Cardiac fibroblast (primary cell): ENCODE measurements at regions not wholly inside any gene's neighbourhood (a gene's known extent, or its start where the extent isn't known, plus 50 kb on each side); places are given as distances from the start of the nearest gene placed in this dataset.

ENCODE experiments used
- DNase-seq, 2 donors: peaks; one replicate each; pipeline versions ENCODE4 v3.0.0 to v3.0.0-alpha.2; 2010; ENCODE audit warnings: low read depth in 2 of 2
- H3K4me3 ChIP-seq, 2 donors: replicated peaks in 1 of 2; 1 replicate in 1 of 2; 2 replicates in 1 of 2; pipeline ENCODE4 v1.5.1; 2011; ENCODE audit warnings: low read depth in 2 of 2, low read length in 2 of 2, mild to moderate bottlenecking in 2 of 2, moderate library complexity in 1 of 2
- TF ChIP-seq, protein P1 (sequence below): IDR thresholded peaks from one replicate; pipeline ENCODE4 v1.5.1; 2011; ENCODE audit warnings: low read depth, mild to moderate bottlenecking, low read length, inconsistent platforms

DNA sequence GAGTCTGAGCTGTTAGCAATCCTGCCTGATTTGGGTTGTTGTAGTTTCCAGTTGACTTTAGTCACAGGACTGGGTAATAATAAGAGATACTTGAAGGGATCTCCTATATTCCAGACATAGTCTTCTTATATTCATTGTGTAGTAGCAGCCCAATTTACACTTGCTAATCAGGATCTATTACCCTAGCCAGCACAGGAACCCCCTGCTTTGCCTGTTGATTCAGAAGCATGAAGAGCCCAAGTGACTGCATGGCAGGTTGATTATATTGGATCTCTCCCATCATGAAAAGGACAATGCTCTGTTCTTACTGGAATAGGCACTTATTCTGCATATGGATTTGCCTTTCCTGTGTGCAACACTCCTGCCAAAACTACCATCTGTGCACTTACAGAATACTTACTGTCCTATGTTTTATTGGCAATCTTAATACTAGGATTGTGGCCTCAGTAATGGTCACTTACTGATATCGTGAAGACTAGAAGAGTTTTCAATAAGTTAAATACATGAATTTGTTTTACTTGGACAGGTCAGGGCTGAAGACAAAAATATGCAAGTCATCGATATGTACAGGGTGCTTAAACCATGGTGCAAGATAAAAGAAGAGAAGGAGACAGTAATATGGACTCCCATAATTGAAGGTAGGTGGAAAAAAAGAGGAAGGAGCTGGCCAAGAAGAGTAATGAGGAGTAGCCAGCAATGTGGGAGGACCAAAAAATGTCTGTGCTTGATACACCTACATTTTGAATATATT lies 304.1 kb downstream of the MCTP2 start:
- TF ChIP-seq, protein P1, sequence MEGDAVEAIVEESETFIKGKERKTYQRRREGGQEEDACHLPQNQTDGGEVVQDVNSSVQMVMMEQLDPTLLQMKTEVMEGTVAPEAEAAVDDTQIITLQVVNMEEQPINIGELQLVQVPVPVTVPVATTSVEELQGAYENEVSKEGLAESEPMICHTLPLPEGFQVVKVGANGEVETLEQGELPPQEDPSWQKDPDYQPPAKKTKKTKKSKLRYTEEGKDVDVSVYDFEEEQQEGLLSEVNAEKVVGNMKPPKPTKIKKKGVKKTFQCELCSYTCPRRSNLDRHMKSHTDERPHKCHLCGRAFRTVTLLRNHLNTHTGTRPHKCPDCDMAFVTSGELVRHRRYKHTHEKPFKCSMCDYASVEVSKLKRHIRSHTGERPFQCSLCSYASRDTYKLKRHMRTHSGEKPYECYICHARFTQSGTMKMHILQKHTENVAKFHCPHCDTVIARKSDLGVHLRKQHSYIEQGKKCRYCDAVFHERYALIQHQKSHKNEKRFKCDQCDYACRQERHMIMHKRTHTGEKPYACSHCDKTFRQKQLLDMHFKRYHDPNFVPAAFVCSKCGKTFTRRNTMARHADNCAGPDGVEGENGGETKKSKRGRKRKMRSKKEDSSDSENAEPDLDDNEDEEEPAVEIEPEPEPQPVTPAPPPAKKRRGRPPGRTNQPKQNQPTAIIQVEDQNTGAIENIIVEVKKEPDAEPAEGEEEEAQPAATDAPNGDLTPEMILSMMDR: no peak
- H3K4me3 ChIP-seq: no peak overlapping the region
- no peak for DNase-seq

DNA sequence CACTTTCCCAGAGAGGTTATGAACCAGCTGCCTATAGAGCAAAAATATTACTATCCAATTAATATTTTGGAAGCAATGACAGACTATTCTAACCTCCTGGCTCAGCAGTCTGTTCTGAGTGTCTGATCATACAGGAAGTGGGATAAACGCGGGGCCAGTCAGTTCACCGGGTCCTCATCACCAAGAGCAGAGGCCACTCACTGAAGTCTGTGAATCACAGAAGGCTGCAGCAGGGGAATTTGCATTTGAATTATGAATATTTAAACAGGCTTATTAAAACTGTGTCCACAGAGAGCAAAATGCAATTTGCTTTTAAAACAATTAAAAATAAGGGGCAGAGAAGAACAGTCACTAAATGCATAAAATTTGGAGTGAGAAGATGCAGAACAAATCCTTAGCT lies 305.2 kb downstream of the MCTP2 start:
- DNase-seq: no peak
- no peak overlapping the region for H3K4me3 ChIP-seq
- TF ChIP-seq, protein P1: no peak

DNA sequence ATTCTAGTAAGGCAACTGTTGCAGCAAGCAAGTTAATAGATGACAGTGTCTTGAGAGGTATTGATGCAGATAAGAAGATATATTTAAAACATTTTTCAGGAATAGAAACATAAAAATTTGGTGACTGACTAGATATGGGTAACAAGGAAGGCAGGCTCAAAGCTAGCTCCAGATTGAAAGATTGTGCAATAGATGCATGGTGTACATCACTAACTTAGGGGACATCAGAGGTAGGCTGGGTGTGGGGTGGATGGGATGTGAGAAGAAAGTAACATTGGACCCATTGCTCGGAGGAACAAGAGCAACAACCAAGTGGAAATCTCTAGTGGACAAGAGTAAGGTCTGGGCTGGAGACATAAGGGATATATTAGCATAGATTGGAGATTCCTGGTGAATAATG lies 306.9 kb downstream of the MCTP2 start:
- TF ChIP-seq, protein P1: no peak
- no peak overlapping the region for H3K4me3 ChIP-seq
- no peak for DNase-seq

DNA sequence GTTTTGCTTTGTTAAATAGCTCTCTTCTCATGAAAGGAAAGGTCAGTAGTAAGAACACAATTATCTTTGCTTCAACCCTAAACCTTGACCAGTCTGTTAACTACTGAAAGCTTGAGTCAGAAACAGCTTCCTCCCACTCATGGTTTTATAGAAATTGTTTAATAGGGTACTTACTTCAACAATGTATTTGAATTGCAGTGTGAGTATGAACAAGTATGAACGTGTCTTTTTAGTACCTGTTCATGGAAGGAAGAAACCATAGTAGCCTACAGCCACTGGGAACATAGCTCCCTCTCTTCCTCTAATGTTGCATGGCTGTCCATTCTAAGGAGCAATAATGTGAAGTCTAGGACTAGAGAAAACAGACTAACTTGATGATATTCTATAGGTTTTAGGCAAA lies 311.0 kb downstream of the MCTP2 start:
- H3K4me3 ChIP-seq: no peak overlapping the region
- TF ChIP-seq, protein P1: no peak
- DNase-seq: no peak

DNA sequence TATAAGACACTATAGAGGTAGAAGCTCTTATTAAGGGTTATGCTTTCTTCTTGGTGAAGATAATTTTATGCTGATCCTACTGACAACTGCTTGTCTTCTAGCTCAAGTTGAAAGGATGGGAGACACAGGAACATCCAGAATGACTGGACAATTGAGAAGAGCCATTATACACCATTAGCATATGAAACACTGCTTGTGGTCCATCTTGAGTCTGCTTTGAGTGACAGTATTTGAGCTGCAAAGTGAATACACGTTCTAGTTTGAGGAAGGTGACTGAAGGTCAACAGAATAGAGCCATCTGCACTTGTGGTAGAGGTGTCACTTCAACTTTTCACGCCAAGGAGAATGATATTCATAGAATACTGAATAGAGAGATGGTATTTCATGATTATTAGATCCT lies 315.4 kb downstream of the MCTP2 start:
- DNase-seq: no peak
- H3K4me3 ChIP-seq: no peak overlapping the region
- TF ChIP-seq, protein P1: no peak

DNA sequence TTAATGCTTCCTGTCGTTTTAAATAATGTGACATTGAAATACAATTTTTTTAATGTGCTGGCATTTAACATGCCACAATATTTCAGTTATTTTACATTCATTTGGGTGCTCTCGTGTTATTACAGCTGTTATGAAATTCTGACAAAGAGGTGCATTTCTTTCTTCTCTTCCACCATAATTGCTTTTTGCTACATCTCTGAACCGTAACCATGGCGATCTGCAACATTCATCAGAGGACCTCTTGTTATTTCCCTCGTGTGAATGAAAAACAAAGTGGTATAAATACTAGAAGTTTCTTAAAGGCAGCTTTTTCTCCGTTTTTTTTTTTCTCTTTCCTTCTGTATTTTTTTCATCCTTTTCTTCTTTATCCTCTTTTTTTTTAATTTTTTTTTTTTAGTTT lies 316.4 kb downstream of the MCTP2 start:
- TF ChIP-seq, protein P1: no peak
- H3K4me3 ChIP-seq: no peak overlapping the region
- no peak for DNase-seq
